ENCODE measurements at regions not wholly inside any gene's neighbourhood (a gene's known extent, or its start where the extent isn't known, plus 50 kb on each side); places are given as distances from the start of the nearest gene placed in this dataset.

GRCh38 chr7:86202833-86203232 lies 440.9 kb upstream of the GRM3 start:
- DNase-seq (ENCODE audit: low spot score in 2 of 2), result no peak
- no peak overlapping the region for H3K27ac ChIP-seq
- H3K4me1 ChIP-seq, result no peaks in the 10 kb centered on the region
- intact Hi-C loops (cut with DNase I), result no loop called here
- H3K27me3 ChIP-seq, result no peaks in the 10 kb centered on the region
- H3K4me3 ChIP-seq, result no peak overlapping the region
- H3K9me3 ChIP-seq, result no peaks in the 10 kb centered on the region
- no peak for TF ChIP-seq CTCF (IDR thresholded peaks at IDR 0.05)
- no peaks in the 10 kb centered on the region for H3K36me3 ChIP-seq

- Histone ChIP-seq H3K9me3 (no peaks in the 10 kb centered on the region), H3K4me1 (no peaks in the 10 kb centered on the region), H3K27me3 (no peaks in the 10 kb centered on the region), H3K4me3 (no peak overlapping the region), H3K36me3 (no peaks in the 10 kb centered on the region), H3K27ac (no peak overlapping the region)
- intact Hi-C loops (cut with DNase I), result no loop called here
- no peak for DNase-seq (ENCODE audit: low spot score in 2 of 2)
- TF ChIP-seq CTCF (IDR thresholded peaks at IDR 0.05), result no peak
These were observed 441.9 kb upstream of the GRM3 start for GRCh38 chr7:86201767-86202166.

- TF ChIP-seq CTCF (IDR thresholded peaks at IDR 0.05), result no peak
- Histone ChIP-seq H3K27ac (no peak overlapping the region), H3K36me3 (no peaks in the 10 kb centered on the region), H3K4me1 (no peaks in the 10 kb centered on the region), H3K4me3 (no peak overlapping the region), H3K9me3 (no peaks in the 10 kb centered on the region), H3K27me3 (no peaks in the 10 kb centered on the region)
- no peak for DNase-seq (ENCODE audit: low spot score in 2 of 2)
- intact Hi-C loops (cut with DNase I), result no loop called here
These were observed 443.7 kb upstream of the GRM3 start for GRCh38 chr7:86199881-86200614.

- no peak overlapping the region for H3K4me3 ChIP-seq
- H3K27ac ChIP-seq, result no peak overlapping the region
- no peaks in the 10 kb centered on the region for H3K4me1 ChIP-seq
- no peaks in the 10 kb centered on the region for H3K9me3 ChIP-seq
- no peak for DNase-seq (ENCODE audit: low spot score in 2 of 2)
- intact Hi-C loops (cut with DNase I), result no loop called here
- TF ChIP-seq CTCF (IDR thresholded peaks at IDR 0.05), result no peak
- no peaks in the 10 kb centered on the region for H3K27me3 ChIP-seq
- no peaks in the 10 kb centered on the region for H3K36me3 ChIP-seq
These were observed 453.4 kb upstream of the GRM3 start for GRCh38 chr7:86190351-86190750.

GRCh38 chr7:86181474-86181873 lies 462.2 kb upstream of the GRM3 start:
- no peak for DNase-seq (ENCODE audit: low spot score in 2 of 2)
- Histone ChIP-seq H3K9me3 (no peaks in the 10 kb centered on the region), H3K4me3 (no peak overlapping the region), H3K27ac (no peak overlapping the region), H3K36me3 (no peaks in the 10 kb centered on the region), H3K4me1 (no peaks in the 10 kb centered on the region), H3K27me3 (no peaks in the 10 kb centered on the region)
- TF ChIP-seq CTCF (IDR thresholded peaks at IDR 0.05), result no peak
- intact Hi-C loops (cut with DNase I), result no loop called here

- H3K4me1 ChIP-seq, result no peaks in the 10 kb centered on the region
- no peak overlapping the region for H3K27ac ChIP-seq
- DNase-seq (ENCODE audit: low spot score in 2 of 2), result no peak
- TF ChIP-seq CTCF (IDR thresholded peaks at IDR 0.05), result no peak
- no peaks in the 10 kb centered on the region for H3K9me3 ChIP-seq
- H3K27me3 ChIP-seq, result no peaks in the 10 kb centered on the region
- no peaks in the 10 kb centered on the region for H3K36me3 ChIP-seq
- no peak overlapping the region for H3K4me3 ChIP-seq
- intact Hi-C loops (cut with DNase I), result no loop called here
These were observed 478.9 kb upstream of the GRM3 start for GRCh38 chr7:86164827-86165226.

All from ascending aorta (tissue), 2 donors.